Sigmoid colon (tissue), 6 donors: ENCODE measurements at regions not wholly inside any gene's neighbourhood (a gene's known extent, or its start where the extent isn't known, plus 50 kb on each side); places are given as distances from the start of the nearest gene placed in this dataset.

ENCODE experiments used
- DNase-seq: peaks from one replicate; pipeline ENCODE4 v3.0.0-alpha.2; 2019
- H3K27ac ChIP-seq, 4 donors: fragments of 200-600 bp; sonication (generic); one replicate each; pipeline ENCODE4 v1.5.1; 2016 to 2019; ENCODE audit warnings: mild to moderate bottlenecking in 1 of 4
- H3K27me3 ChIP-seq, 3 donors: fragments of 200-600 bp; sonication (generic); one replicate each; pipeline ENCODE4 v1.5.1; 2019; ENCODE audit warnings: mild to moderate bottlenecking in 1 of 3
- H3K36me3 ChIP-seq, 4 donors: fragments of 200-600 bp; sonication (generic); one replicate each; pipeline ENCODE4 v1.5.1; 2016 to 2019
- H3K4me1 ChIP-seq, 4 donors: fragments of 200-600 bp; sonication (generic); one replicate each; pipeline ENCODE4 v1.5.1; 2017 to 2019
- H3K4me3 ChIP-seq, 4 donors: fragments of 200-600 bp; sonication (generic); one replicate each; pipeline ENCODE4 v1.5.1; 2017 to 2019; ENCODE audit warnings: mild to moderate bottlenecking in 2 of 4, moderate library complexity in 1 of 4
- H3K9me3 ChIP-seq, 4 donors: fragments of 200-600 bp in 3 of 4; sonication (generic) in 3 of 4; one replicate each; pipeline versions ENCODE4 v1.5.1 to v1.6.1; 2013 to 2019
- CTCF ChIP-seq, 4 experiments: fragments of 450-650 bp in 3 of 4; fragments of 200-600 bp in 1 of 4; IDR thresholded peaks; one replicate each; pipeline ENCODE4 v1.5.1; 2016 to 2019; ENCODE audit warnings: antibody characterized with exemption in 4 of 4, mild to moderate bottlenecking in 3 of 4, moderate library complexity in 2 of 4
- EP300 ChIP-seq, 4 donors: sonication (generic); formaldehyde crosslinking; IDR thresholded peaks; one replicate each; pipeline ENCODE4 v1.6.1; 2017; ENCODE audit warnings: antibody characterized with exemption in 4 of 4
- POLR2A ChIP-seq, 2 donors: fragments of 450-650 bp; IDR thresholded peaks; one replicate each; pipeline ENCODE4 v1.6.1; 2016; ENCODE audit warnings: antibody characterized with exemption in 2 of 2, mild to moderate bottlenecking in 2 of 2, moderate library complexity in 2 of 2
- POLR2AphosphoS5 ChIP-seq, 4 donors: sonication (generic); formaldehyde crosslinking; IDR thresholded peaks; one replicate each; pipeline ENCODE4 v1.6.1; 2017; ENCODE audit warnings: antibody characterized with exemption in 4 of 4
- WGBS, 2 donors: extraction: QIAGEN DNeasy Blood & Tissue Kit; methylation state at CpG; one replicate each; pipeline ENCODE4 v1.1.7; 2013; 5-methylcytosine and 5-hydroxymethylcytosine counted together
- intact Hi-C: fragments of 100-400 bp; cut with DNase I; formaldehyde crosslinking; loops from one replicate; pipeline ENCODE4 v1.15.1; 2023
- donor health status: healthy with polysubstance abuse.
- donor health status: healthy.

- H3K27me3 ChIP-seq: no peaks in the 10 kb centered on the region
- intact Hi-C loops: no loop called here
- no peaks in the 10 kb centered on the region for H3K9me3 ChIP-seq
- no peaks in the 10 kb centered on the region for H3K4me1 ChIP-seq
- WGBS, 2 donors: 46 to 76% methylated on average over 5 of the region's 5 CpGs
- no peak for DNase-seq
- TF ChIP-seq CTCF (IDR thresholded peaks at IDR 0.05) (no peak), POLR2A (IDR thresholded peaks at IDR 0.05) (no peak), EP300 (IDR thresholded peaks at IDR 0.05) (no peak), POLR2AphosphoS5 (IDR thresholded peaks at IDR 0.05) (no peak)
- no peak overlapping the region for H3K27ac ChIP-seq
- H3K4me3 ChIP-seq: no peak overlapping the region
- no peaks in the 10 kb centered on the region for H3K36me3 ChIP-seq
Observed at GRCh38 chr3:118544458-118544857, 490.2 kb downstream of the IGSF11 start.

GRCh38 chr3:118548434-118548833 is 486.2 kb downstream of the IGSF11 start:
- H3K36me3 ChIP-seq: no peaks in the 10 kb centered on the region
- no peak overlapping the region for H3K27ac ChIP-seq
- no peak for DNase-seq
- H3K4me1 ChIP-seq: no peaks in the 10 kb centered on the region
- intact Hi-C loops: no loop called here
- 84 to 91% methylated on average over 4 of the region's 4 CpGs for WGBS, 2 donors
- H3K27me3 ChIP-seq: no peaks in the 10 kb centered on the region
- H3K9me3 ChIP-seq: no peaks in the 10 kb centered on the region
- TF ChIP-seq EP300 (IDR thresholded peaks at IDR 0.05): no peak
- no peak for TF ChIP-seq CTCF (IDR thresholded peaks at IDR 0.05)
- TF ChIP-seq POLR2AphosphoS5 (IDR thresholded peaks at IDR 0.05): no peak
- no peak for TF ChIP-seq POLR2A (IDR thresholded peaks at IDR 0.05)
- H3K4me3 ChIP-seq: no peak overlapping the region

GRCh38 chr3:118550122-118550521 is 484.5 kb downstream of the IGSF11 start:
- H3K4me3 ChIP-seq: no peak overlapping the region
- TF ChIP-seq POLR2AphosphoS5 (IDR thresholded peaks at IDR 0.05) (no peak), POLR2A (IDR thresholded peaks at IDR 0.05) (no peak), EP300 (IDR thresholded peaks at IDR 0.05) (no peak), CTCF (IDR thresholded peaks at IDR 0.05) (no peak)
- no peaks in the 10 kb centered on the region for H3K4me1 ChIP-seq
- H3K9me3 ChIP-seq: no peaks in the 10 kb centered on the region
- DNase-seq: no peak
- 50 to 70% methylated on average over 2 of the region's 2 CpGs for WGBS, 2 donors
- H3K36me3 ChIP-seq: no peaks in the 10 kb centered on the region
- H3K27ac ChIP-seq: no peak overlapping the region
- intact Hi-C loops: no loop called here
- H3K27me3 ChIP-seq: no peaks in the 10 kb centered on the region

- H3K27me3 ChIP-seq: no peaks in the 10 kb centered on the region
Observed at GRCh38 chr3:118550556-118550955, 484.1 kb downstream of the IGSF11 start.

More at GRCh38 chr3:118550556-118550955, 484.1 kb downstream of the IGSF11 start:
- H3K27ac ChIP-seq: no peak overlapping the region
- no peaks in the 10 kb centered on the region for H3K4me1 ChIP-seq
- H3K4me3 ChIP-seq: no peak overlapping the region
- DNase-seq: no peak
- H3K36me3 ChIP-seq: no peaks in the 10 kb centered on the region
- TF ChIP-seq EP300 (IDR thresholded peaks at IDR 0.05): no peak
- no peak for TF ChIP-seq POLR2A (IDR thresholded peaks at IDR 0.05)
- no peak for TF ChIP-seq POLR2AphosphoS5 (IDR thresholded peaks at IDR 0.05)
- no peak for TF ChIP-seq CTCF (IDR thresholded peaks at IDR 0.05)
- intact Hi-C loops: no loop called here
- no peaks in the 10 kb centered on the region for H3K9me3 ChIP-seq
